ENCODE measurements at regions not wholly inside any gene's neighbourhood (a gene's known extent, or its start where the extent isn't known, plus 50 kb on each side); places are given as distances from the start of the nearest gene placed in this dataset.
"Not testable (repeated sequence)": the region's sequence is repeated elsewhere in the genome, so short reads cannot be mapped to it uniquely, and the experiment has no call there.

DNA sequence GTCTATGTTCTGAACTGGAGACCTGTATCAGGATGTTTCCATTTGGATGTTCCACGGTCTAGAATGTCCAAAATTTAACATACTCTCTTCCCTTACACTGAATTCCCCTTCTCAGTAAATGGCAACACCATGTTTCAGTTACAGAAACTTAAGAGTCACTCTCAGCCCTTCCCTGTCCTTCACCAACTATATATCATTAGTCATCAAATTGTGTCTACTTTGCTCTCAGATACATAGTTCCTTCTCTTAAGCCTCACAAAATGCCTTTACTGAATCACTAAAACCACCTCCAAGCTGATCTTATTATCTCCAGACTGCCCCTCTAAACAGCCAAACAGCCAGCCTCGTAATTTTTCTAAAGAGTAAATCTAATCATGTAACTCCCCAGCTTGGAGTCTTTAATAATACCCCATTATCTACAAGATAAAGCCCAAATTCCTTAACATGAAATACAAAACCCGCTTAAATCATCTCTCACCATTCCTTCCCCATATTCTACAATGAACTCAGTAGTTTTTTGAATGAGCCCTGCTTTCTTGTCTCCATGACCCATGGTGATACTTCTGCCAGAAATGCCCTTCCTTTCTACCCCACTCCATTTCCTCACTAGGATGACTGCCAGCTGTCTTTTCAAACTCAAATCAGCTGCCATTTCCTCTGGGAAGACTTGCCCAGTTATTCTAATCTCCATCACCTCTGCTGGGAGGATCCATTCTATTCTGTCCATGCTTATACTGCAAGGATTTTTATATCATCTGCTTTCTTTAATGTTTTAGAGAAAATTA is 102.7 kb upstream of the ARHGAP42 start:
- no peak for DNase-seq (ENCODE audit: low read depth)

- no peak for DNase-seq (ENCODE audit: low read depth)
Observed at GRCh38 chr11:100585728-100586127, 101.4 kb upstream of the ARHGAP42 start.

DNA sequence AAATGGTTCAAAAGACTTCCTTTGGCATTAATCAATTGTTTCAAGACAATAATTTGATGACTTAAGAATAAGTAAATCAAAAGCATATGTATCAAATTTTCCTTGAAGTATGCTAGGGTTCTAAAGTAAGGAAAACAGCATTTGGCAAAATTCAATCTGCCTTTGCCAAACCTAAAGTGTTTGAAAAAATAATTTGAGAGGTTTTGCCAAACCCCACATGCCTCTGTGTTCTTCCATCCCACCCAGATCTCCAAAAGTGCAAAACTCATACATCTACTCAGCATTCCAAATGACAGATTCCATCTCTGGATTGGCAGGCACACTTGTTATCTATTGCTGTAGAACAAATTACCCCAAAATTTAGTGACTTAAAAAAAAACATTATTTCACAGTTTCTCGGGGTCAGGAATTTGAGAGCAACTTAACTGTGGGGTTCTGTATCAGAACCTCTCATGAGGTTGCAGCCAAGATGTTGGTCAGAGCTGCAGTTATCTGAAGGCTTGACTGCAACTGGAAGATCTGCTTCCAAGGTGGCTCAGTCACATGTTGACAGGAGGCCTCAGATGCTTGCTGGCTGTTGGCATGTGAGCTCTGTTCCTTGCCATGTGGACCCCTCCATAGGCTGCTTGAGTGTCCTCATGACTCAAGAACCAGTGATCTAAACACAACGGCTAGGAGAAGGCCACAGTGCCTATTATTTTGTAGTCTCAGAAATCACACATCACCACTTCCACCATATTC is 100.6 kb upstream of the ARHGAP42 start:
- DNase-seq (ENCODE audit: low read depth), result no peak

DNA sequence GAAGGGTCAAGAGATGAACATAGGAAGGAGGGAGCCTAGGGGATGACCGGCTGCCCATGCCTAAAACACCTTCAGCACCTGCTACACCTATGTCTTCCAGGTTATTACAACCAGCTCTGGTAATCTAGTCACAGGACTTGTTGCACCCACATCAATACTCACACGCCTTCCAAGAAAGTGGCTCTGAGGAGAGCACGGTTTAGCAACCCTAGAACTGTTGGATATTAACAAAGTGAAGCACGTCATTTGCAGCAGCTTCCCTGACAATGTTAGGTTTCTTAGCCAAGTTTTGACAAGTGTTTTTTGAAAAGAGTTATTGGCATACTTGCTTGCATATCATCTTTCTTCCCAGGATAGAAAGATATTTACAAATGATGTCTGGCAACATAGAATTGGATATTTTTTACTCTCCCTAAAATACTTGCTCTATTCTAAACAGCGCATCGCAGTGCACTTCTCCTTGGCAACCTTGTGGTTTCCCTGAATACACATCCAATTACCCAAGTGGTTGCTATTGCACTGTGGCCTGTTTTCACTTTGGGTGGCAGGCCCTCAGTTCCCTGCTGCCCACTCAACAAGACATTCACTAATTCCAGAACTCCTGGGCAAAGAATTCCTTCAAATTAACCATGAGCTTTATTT is 94.3 kb upstream of the ARHGAP42 start:
- no peak for DNase-seq (ENCODE audit: low read depth)

- DNase-seq (ENCODE audit: low read depth), result no peak
Observed at GRCh38 chr11:100593291-100593690, 93.8 kb upstream of the ARHGAP42 start.

GRCh38 chr11:100594320-100594719 is 92.8 kb upstream of the ARHGAP42 start:
- no peak for DNase-seq (ENCODE audit: low read depth)

- no peak for DNase-seq (ENCODE audit: low read depth)
Observed at GRCh38 chr11:100600941-100601340, 86.1 kb upstream of the ARHGAP42 start.

- no peak for DNase-seq (ENCODE audit: low read depth)
Observed at GRCh38 chr11:100602716-100603115, 84.4 kb upstream of the ARHGAP42 start.

GRCh38 chr11:100607761-100608160 is 79.3 kb upstream of the ARHGAP42 start:
- not testable (repeated sequence) for DNase-seq (ENCODE audit: low read depth)

GRCh38 chr11:100612766-100613165 is 74.3 kb upstream of the ARHGAP42 start:
- no peak for DNase-seq (ENCODE audit: low read depth)

DNA sequence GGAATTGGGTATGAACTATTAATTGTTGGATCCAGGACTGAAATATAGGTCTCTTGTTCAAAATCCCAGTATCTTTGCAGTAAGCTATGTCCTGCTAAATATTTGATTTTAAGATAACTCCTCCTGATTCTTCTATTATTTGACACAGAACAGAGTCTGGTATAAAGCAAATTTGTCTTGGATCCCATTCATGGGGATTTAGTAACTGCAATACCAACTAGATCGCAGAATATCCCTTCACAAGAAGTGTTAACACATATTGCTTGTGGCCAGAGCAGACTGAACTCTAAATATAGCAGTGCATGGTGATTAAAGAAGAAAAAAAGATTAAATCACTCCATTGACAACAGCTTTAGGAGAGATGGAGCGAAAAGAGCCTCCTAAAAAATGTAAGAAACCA is 68.2 kb upstream of the ARHGAP42 start:
- DNase-seq (ENCODE audit: low read depth), result no peak

DNA sequence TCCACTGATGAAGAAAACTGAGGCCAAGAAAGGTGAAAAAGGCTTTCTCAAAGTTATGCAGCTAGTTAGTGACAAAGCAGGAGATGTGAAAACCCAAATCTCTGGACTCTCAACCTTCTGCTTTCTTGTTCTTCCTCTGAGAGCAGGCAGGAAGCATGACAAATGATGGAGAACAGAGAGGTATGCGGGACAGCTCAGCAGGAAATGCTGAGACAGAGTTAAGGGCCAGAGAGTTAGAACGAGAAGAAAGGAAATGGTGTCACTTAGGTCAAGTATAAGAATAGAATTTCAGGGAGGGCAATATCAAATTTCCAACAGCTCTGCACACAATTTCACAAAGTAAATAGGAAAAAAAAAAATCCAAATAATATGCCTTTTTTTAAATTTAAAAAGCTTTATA is 67.6 kb upstream of the ARHGAP42 start:
- DNase-seq (ENCODE audit: low read depth), result no peak

- no peak for DNase-seq (ENCODE audit: low read depth)
Observed at GRCh38 chr11:100622404-100622803, 64.7 kb upstream of the ARHGAP42 start.

- DNase-seq (ENCODE audit: low read depth), result no peak
Observed at GRCh38 chr11:100624346-100624745, 62.7 kb upstream of the ARHGAP42 start.

- DNase-seq (ENCODE audit: low read depth), result no peak
Observed at GRCh38 chr11:100625041-100625440, 62.0 kb upstream of the ARHGAP42 start.

DNA sequence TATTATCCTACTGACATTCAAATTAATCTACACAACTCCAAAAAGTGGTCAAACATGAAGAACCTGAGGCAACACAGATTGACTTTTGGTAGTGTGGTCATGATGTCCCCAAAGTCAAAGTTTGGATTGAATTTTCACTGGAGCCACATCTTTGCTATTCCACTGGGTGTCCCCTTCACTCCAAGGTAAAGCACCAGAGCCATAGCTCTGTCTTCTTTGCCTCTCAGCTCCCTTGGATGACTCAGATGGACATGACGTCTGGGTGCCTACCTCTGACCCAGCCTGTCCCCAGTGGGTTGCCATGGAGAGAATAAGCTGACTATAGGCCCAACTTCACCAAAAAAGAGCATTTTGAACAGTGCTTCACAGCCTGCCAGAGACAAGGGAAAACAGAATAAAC is 57.4 kb upstream of the ARHGAP42 start:
- DNase-seq (ENCODE audit: low read depth), result no peak

DNA sequence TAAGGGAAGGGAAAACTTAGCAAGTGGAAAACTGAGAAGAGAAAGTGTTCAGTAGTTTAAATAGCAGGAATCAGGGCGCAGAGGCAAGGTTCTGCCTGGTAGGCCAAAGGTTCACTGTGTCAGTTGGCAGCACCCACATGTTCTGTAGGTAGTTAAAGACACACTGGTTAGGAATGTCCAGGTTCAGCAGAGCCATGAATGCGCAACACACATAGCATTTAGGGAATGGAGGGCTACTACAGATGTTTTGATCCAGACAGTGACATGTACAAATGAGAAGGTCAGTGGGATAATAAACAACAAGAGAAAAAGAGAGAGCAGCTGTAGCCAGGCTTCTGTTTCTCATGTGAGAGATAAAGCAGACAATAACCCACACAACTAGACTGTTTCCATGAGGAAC is 56.2 kb upstream of the ARHGAP42 start:
- no peak for DNase-seq (ENCODE audit: low read depth)

- DNase-seq (ENCODE audit: low read depth), result no peak
Observed at GRCh38 chr11:100631316-100631715, 55.8 kb upstream of the ARHGAP42 start.

- DNase-seq (ENCODE audit: low read depth), result no peak
Observed at GRCh38 chr11:100632941-100633452, 54.1 kb upstream of the ARHGAP42 start.

- DNase-seq (ENCODE audit: low read depth), result no peak
Observed at GRCh38 chr11:100635194-100635593, 51.9 kb upstream of the ARHGAP42 start.

- DNase-seq (ENCODE audit: low read depth), result no peak
Observed at GRCh38 chr11:100636536-100636935, 50.6 kb upstream of the ARHGAP42 start.
